A673 (cell line): ENCODE measurements at regions not wholly inside any gene's neighbourhood (a gene's known extent, or its start where the extent isn't known, plus 50 kb on each side); places are given as distances from the start of the nearest gene placed in this dataset.

ENCODE experiments used
- EZH2 ChIP-seq: fragments of 200-600 bp; sonication (generic); IDR thresholded peaks from 2 replicates; pipeline ENCODE4 v1.6.1; 2017; ENCODE audit warnings: borderline replicate concordance, low read depth, mild to moderate bottlenecking, mixed read lengths, antibody characterized with exemption, low read length; ENCODE audit not compliant: poor library complexity, severe bottlenecking
- TF ChIP-seq, protein P1 (sequence below): fragments of 300-800, 200-600 bp; sonication (generic); conservative IDR thresholded peaks from 2 replicates; pipeline ENCODE4 v1.5.1; 2017; ENCODE audit warnings: low read depth, mild to moderate bottlenecking, antibody characterized with exemption, low read length, moderate library complexity, mixed read lengths

DNA sequence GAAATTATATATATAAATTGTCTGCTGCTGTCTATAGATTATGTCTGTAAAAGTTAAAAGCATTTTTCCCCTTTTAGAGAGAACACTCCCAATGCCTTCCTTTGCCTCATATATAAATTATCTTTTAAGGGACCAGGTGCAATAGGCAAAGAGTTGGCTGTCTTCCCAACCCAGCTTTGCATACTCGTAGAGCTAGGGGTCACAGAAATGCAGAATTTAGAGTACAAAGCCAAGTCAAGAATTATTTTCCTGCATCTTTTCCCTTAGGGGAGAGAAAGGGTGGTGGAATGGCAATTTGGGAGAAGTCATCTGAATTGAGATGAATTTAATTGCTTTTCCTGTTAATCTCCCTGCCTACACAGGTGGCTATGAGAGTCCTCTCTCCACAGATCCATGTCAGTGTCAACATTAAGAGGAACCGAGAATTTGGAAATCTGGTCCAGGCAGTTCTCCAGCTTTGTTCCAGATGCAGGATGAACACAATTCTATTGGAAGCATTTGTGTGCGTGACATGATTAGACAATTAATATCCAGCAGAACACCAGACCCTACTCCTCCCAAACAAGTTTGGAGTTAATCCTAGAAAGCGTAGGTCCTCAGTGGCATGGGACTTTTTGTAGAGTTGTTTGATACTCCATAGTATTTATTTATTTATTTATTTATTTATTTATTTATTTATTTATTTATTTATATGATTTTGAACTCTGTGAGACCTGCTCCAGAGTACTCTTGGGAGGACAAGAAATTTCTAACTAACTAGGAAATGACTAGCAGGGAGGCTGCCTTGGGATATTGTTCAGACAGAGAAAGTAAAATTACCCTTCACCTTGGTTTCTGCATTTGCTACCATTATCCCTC, 80.3 kb upstream of the SKAP2 start:
- TF ChIP-seq, protein P1, sequence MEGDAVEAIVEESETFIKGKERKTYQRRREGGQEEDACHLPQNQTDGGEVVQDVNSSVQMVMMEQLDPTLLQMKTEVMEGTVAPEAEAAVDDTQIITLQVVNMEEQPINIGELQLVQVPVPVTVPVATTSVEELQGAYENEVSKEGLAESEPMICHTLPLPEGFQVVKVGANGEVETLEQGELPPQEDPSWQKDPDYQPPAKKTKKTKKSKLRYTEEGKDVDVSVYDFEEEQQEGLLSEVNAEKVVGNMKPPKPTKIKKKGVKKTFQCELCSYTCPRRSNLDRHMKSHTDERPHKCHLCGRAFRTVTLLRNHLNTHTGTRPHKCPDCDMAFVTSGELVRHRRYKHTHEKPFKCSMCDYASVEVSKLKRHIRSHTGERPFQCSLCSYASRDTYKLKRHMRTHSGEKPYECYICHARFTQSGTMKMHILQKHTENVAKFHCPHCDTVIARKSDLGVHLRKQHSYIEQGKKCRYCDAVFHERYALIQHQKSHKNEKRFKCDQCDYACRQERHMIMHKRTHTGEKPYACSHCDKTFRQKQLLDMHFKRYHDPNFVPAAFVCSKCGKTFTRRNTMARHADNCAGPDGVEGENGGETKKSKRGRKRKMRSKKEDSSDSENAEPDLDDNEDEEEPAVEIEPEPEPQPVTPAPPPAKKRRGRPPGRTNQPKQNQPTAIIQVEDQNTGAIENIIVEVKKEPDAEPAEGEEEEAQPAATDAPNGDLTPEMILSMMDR: no peak
- TF ChIP-seq EZH2: no peak
